Lower leg skin (tissue), 3 donors: ENCODE measurements at regions not wholly inside any gene's neighbourhood (a gene's known extent, or its start where the extent isn't known, plus 50 kb on each side); places are given as distances from the start of the nearest gene placed in this dataset.

Experiments used
- POLR2A ChIP-seq, 2 donors: fragments of 450-650 bp; IDR thresholded peaks; one replicate each; pipeline ENCODE4 v1.6.1; 2016 to 2017; ENCODE audit warnings: antibody characterized with exemption in 2 of 2, mild to moderate bottlenecking in 1 of 2, moderate library complexity in 1 of 2
- TF ChIP-seq, protein P1 (sequence below), 3 donors: fragments of 450-650 bp; IDR thresholded peaks; one replicate each; pipeline ENCODE4 v1.5.1; 2016; ENCODE audit warnings: antibody characterized with exemption in 3 of 3, mild to moderate bottlenecking in 3 of 3, moderate library complexity in 2 of 3

DNA sequence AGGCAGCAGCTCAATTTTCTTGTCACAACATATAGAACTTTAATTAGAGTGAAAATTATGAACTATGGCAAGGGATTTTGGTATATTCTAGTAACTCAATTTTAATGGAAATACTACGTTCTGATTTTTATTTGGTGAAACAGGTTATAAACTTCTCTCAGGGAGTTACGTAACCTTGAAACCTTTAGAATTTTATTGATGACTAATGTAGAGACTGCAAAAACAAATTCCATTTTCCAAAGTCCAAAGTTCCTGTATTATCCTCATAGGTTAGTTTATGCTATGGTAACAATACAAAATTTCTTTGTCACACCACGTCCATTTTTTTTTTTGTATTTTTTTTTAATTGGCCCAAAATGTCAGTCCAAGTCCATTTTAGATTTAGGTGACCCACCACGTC, 185.7 kb downstream of the KLF5 start:
- TF ChIP-seq, protein P1, sequence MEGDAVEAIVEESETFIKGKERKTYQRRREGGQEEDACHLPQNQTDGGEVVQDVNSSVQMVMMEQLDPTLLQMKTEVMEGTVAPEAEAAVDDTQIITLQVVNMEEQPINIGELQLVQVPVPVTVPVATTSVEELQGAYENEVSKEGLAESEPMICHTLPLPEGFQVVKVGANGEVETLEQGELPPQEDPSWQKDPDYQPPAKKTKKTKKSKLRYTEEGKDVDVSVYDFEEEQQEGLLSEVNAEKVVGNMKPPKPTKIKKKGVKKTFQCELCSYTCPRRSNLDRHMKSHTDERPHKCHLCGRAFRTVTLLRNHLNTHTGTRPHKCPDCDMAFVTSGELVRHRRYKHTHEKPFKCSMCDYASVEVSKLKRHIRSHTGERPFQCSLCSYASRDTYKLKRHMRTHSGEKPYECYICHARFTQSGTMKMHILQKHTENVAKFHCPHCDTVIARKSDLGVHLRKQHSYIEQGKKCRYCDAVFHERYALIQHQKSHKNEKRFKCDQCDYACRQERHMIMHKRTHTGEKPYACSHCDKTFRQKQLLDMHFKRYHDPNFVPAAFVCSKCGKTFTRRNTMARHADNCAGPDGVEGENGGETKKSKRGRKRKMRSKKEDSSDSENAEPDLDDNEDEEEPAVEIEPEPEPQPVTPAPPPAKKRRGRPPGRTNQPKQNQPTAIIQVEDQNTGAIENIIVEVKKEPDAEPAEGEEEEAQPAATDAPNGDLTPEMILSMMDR (IDR thresholded peaks at IDR 0.05), result no peak
- TF ChIP-seq POLR2A (IDR thresholded peaks at IDR 0.05), result no peak
